HK-2 (cell line): ENCODE measurements at regions not wholly inside any gene's neighbourhood (a gene's known extent, or its start where the extent isn't known, plus 50 kb on each side); places are given as distances from the start of the nearest gene placed in this dataset.

Source experiments
- DNase-seq: peaks from one replicate; pipeline ENCODE4 v3.0.0-alpha.2; 2018; ENCODE audit not compliant: unreplicated experiment

- no peak for DNase-seq
Measured at GRCh38 chr4:116438417-116438816, 647.0 kb downstream of the TRAM1L1 start.

GRCh38 chr4:116427666-116428065 lies 657.7 kb downstream of the TRAM1L1 start:
- DNase-seq, result no peak

- no peak for DNase-seq
Measured at GRCh38 chr4:116413222-116413621, 672.2 kb downstream of the TRAM1L1 start.

GRCh38 chr4:116401293-116401692 lies 684.1 kb downstream of the TRAM1L1 start:
- DNase-seq, result no peak

- DNase-seq, result no peak
Measured at GRCh38 chr4:116400480-116400879, 684.9 kb downstream of the TRAM1L1 start.

- no peak for DNase-seq
Measured at GRCh38 chr4:116397714-116398113, 687.7 kb downstream of the TRAM1L1 start.

GRCh38 chr4:116397291-116397690 lies 688.1 kb downstream of the TRAM1L1 start:
- no peak for DNase-seq

GRCh38 chr4:116395408-116395807 lies 690.0 kb downstream of the TRAM1L1 start:
- DNase-seq, result no peak

GRCh38 chr4:116391020-116391419 lies 694.4 kb downstream of the TRAM1L1 start:
- no peak for DNase-seq

- no peak for DNase-seq
Measured at GRCh38 chr4:116389139-116389538, 696.2 kb downstream of the TRAM1L1 start.

GRCh38 chr4:116387937-116388474 lies 697.4 kb downstream of the TRAM1L1 start:
- DNase-seq, result no peak

- no peak for DNase-seq
Measured at GRCh38 chr4:116386856-116387255, 698.5 kb downstream of the TRAM1L1 start.

- no peak for DNase-seq
Measured at GRCh38 chr4:116385583-116385982, 699.8 kb downstream of the TRAM1L1 start.

GRCh38 chr4:116374815-116375214 lies 710.6 kb downstream of the TRAM1L1 start:
- DNase-seq, result no peak

- no peak for DNase-seq
Measured at GRCh38 chr4:116362583-116362982, 722.8 kb downstream of the TRAM1L1 start.

- no peak for DNase-seq
Measured at GRCh38 chr4:116361790-116362189, 723.6 kb downstream of the TRAM1L1 start.

- DNase-seq, result peak; percentile 35
Measured at GRCh38 chr4:116358633-116359222, 726.6 kb downstream of the TRAM1L1 start.

GRCh38 chr4:116357758-116358157 lies 727.6 kb downstream of the TRAM1L1 start:
- DNase-seq, result no peak

GRCh38 chr4:116346750-116347149 lies 738.6 kb downstream of the TRAM1L1 start:
- DNase-seq, result no peak

- no peak for DNase-seq
Measured at GRCh38 chr4:116343809-116344208, 741.6 kb downstream of the TRAM1L1 start.

- DNase-seq, result no peak
Measured at GRCh38 chr4:116342143-116342542, 743.2 kb downstream of the TRAM1L1 start.

GRCh38 chr4:116332508-116332907 lies 752.9 kb downstream of the TRAM1L1 start:
- no peak for DNase-seq

GRCh38 chr4:116328261-116328860 lies 757.0 kb downstream of the TRAM1L1 start:
- no peak for DNase-seq

- DNase-seq, result no peak
Measured at GRCh38 chr4:116323606-116324005, 761.8 kb downstream of the TRAM1L1 start.
